ENCODE measurements at regions not wholly inside any gene's neighbourhood (a gene's known extent, or its start where the extent isn't known, plus 50 kb on each side); places are given as distances from the start of the nearest gene placed in this dataset.
"Not testable (repeated sequence)": the region's sequence is repeated elsewhere in the genome, so short reads cannot be mapped to it uniquely, and the experiment has no call there.

DNA sequence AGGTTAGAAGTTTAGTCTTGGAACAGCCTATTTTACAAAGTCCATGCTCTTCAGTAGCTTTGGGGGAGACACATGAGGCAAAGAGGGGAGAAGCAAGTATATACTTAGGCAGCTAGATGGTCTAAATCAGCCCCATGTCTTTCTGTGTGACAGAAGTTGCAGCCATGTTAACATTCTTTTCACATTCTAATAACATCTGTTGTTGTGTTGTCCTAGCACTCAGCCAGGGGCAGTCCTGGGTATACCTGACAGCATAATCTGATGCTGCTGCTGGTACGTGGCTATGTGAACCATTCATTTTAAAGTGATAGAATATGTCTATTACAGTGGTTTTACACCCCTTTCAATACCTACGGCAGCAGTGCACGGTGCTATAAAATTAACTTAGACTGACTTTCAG is 1137.0 kb downstream of the KHDRBS2 start:
- TF ChIP-seq, protein P1, sequence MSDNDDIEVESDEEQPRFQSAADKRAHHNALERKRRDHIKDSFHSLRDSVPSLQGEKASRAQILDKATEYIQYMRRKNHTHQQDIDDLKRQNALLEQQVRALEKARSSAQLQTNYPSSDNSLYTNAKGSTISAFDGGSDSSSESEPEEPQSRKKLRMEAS (IDR thresholded peaks at IDR 0.05) = not testable (repeated sequence)
- TF ChIP-seq MAZ (IDR thresholded peaks at IDR 0.05; ENCODE audit: borderline replicate concordance, low read depth, low read length); RFX5 (IDR thresholded peaks at IDR 0.05); POLR2A (IDR thresholded peaks at IDR 0.05; ENCODE audit: low read length); MAFK (IDR thresholded peaks at IDR 0.05; ENCODE audit: partially characterized antibody); RNF2 (IDR thresholded peaks at IDR 0.05; ENCODE audit: borderline replicate concordance, low read depth); ESRRA (IDR thresholded peaks at IDR 0.05; ENCODE audit: borderline replicate concordance, low read length); CBX8 (IDR thresholded peaks at IDR 0.05): not testable (repeated sequence)
- TF ChIP-seq, protein P2, sequence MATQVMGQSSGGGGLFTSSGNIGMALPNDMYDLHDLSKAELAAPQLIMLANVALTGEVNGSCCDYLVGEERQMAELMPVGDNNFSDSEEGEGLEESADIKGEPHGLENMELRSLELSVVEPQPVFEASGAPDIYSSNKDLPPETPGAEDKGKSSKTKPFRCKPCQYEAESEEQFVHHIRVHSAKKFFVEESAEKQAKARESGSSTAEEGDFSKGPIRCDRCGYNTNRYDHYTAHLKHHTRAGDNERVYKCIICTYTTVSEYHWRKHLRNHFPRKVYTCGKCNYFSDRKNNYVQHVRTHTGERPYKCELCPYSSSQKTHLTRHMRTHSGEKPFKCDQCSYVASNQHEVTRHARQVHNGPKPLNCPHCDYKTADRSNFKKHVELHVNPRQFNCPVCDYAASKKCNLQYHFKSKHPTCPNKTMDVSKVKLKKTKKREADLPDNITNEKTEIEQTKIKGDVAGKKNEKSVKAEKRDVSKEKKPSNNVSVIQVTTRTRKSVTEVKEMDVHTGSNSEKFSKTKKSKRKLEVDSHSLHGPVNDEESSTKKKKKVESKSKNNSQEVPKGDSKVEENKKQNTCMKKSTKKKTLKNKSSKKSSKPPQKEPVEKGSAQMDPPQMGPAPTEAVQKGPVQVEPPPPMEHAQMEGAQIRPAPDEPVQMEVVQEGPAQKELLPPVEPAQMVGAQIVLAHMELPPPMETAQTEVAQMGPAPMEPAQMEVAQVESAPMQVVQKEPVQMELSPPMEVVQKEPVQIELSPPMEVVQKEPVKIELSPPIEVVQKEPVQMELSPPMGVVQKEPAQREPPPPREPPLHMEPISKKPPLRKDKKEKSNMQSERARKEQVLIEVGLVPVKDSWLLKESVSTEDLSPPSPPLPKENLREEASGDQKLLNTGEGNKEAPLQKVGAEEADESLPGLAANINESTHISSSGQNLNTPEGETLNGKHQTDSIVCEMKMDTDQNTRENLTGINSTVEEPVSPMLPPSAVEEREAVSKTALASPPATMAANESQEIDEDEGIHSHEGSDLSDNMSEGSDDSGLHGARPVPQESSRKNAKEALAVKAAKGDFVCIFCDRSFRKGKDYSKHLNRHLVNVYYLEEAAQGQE (IDR thresholded peaks at IDR 0.05) = not testable (repeated sequence)
- TF ChIP-seq, protein P3, sequence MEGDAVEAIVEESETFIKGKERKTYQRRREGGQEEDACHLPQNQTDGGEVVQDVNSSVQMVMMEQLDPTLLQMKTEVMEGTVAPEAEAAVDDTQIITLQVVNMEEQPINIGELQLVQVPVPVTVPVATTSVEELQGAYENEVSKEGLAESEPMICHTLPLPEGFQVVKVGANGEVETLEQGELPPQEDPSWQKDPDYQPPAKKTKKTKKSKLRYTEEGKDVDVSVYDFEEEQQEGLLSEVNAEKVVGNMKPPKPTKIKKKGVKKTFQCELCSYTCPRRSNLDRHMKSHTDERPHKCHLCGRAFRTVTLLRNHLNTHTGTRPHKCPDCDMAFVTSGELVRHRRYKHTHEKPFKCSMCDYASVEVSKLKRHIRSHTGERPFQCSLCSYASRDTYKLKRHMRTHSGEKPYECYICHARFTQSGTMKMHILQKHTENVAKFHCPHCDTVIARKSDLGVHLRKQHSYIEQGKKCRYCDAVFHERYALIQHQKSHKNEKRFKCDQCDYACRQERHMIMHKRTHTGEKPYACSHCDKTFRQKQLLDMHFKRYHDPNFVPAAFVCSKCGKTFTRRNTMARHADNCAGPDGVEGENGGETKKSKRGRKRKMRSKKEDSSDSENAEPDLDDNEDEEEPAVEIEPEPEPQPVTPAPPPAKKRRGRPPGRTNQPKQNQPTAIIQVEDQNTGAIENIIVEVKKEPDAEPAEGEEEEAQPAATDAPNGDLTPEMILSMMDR (IDR thresholded peaks at IDR 0.05) = not testable (repeated sequence)
- TF ChIP-seq, protein P4, sequence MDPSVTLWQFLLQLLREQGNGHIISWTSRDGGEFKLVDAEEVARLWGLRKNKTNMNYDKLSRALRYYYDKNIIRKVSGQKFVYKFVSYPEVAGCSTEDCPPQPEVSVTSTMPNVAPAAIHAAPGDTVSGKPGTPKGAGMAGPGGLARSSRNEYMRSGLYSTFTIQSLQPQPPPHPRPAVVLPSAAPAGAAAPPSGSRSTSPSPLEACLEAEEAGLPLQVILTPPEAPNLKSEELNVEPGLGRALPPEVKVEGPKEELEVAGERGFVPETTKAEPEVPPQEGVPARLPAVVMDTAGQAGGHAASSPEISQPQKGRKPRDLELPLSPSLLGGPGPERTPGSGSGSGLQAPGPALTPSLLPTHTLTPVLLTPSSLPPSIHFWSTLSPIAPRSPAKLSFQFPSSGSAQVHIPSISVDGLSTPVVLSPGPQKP (IDR thresholded peaks at IDR 0.05; ENCODE audit: low read depth, low read length) = not testable (repeated sequence)

Data from A549 (cell line).